ENCODE measurements at regions not wholly inside any gene's neighbourhood (a gene's known extent, or its start where the extent isn't known, plus 50 kb on each side); places are given as distances from the start of the nearest gene placed in this dataset.

DNA sequence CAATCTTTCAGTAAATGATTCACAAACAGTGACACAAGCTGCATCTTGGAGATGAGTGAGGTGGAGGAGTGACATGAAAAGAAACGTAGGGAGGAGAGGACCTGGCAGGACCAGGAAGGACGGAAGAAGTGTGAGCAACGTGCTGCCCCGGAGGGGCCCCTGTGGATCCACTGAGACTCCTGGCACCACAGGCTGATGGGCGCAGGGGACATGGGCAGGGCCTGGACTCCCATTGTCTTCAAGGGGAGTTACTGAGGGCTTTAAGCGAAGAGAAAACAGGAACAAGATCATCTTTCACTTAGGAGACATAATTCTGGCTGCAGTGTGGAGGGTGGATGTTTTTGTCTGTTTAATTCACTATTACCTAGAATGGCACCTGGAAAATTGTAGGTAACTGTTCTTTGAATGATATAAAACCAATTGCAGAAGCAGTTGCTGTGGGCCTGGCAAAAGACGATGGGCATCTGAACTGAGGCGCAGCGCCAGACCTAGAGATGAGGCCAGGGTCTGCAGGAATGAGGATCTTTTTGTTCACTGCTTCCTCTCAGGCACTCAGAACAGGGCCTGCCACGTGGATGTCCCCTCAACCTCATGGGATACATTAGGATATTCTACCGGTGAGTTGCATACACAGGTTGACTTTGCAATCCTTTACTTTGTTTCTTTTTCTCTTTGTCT, 156.4 kb downstream of the TMEM18 start:
- DNase-seq (ENCODE audit: low spot score), result no peak

GRCh38 chr2:516944-517343, 160.3 kb downstream of the TMEM18 start:
- TF ChIP-seq CTCF (conservative IDR thresholded peaks at IDR 0.05; ENCODE audit: low read depth), result no peak
- POLR2A ChIA-PET (ENCODE audit: low non-redundant PET), result no interaction called here
- CTCF ChIA-PET, result no interaction called here
- DNase-seq (ENCODE audit: low spot score), result no peak
- H3K27ac ChIP-seq, result no peak overlapping the region

More for the DNA sequence above, 156.4 kb downstream of the TMEM18 start:
- ChIA-PET CTCF (no interaction called here), POLR2A (ENCODE audit: low non-redundant PET) (no interaction called here)
- H3K27ac ChIP-seq, result no peak overlapping the region
- TF ChIP-seq CTCF (conservative IDR thresholded peaks at IDR 0.05; ENCODE audit: low read depth), result no peak

DNA sequence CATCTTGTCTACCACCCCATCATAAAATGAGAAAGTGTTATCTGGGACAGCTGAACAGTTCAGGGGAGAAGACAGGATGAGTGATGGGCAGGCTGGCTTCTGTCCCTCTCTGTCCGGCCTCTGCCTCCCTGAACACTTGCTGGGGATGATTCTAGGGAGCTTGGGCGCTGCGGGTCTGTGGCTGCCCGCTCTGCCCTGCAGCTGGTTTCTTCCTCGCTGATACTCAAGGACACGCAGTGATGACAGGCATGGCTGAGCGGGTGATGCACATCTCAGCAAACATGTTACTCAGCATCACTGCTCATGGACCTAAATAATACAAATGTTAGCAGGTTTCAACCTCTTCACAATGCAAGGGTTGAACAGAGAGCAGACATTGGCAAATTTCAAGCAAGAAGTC, 161.1 kb downstream of the TMEM18 start:
- ChIA-PET POLR2A (ENCODE audit: low non-redundant PET) (no interaction called here), CTCF (no interaction called here)
- H3K27ac ChIP-seq, result no peak overlapping the region
- no peak for TF ChIP-seq CTCF (conservative IDR thresholded peaks at IDR 0.05; ENCODE audit: low read depth)
- no peak for DNase-seq (ENCODE audit: low spot score)

GRCh38 chr2:515441-516127, 161.6 kb downstream of the TMEM18 start:
- CTCF ChIA-PET, result no interaction called here
- POLR2A ChIA-PET (ENCODE audit: low non-redundant PET), result no interaction called here
- DNase-seq (ENCODE audit: low spot score), result no peak
- H3K27ac ChIP-seq, result no peak overlapping the region
- no peak for TF ChIP-seq CTCF (conservative IDR thresholded peaks at IDR 0.05; ENCODE audit: low read depth)

GRCh38 chr2:513981-514706, 163.1 kb downstream of the TMEM18 start:
- ChIA-PET CTCF (no interaction called here), POLR2A (ENCODE audit: low non-redundant PET) (interaction anchor here (0.7 kb wide), 1 partner anchor 11 kb away, joined by 3 read pairs; no protein-coding TSS in a partner anchor)
- no peak for TF ChIP-seq CTCF (conservative IDR thresholded peaks at IDR 0.05; ENCODE audit: low read depth)
- no peak overlapping the region for H3K27ac ChIP-seq
- no peak for DNase-seq (ENCODE audit: low spot score)

DNA sequence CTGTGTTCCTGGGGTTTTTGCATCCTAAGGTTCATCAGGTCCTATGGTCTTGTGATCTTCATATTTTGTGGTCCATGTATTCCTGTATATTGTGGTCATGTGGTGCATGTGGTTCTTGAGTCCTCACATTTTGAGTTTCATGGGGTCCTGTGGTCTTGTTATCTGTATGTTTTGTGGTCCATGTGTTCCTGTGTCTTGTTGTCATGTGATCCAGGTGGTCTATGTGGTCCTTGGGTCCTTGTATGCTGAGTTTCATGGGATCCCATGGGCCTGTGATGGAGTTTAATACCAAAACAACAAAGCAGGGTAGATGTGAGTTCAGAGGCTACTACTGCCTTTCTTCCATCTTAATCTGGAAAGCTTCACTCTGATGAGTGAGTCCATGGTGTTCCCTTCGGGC, 166.4 kb downstream of the TMEM18 start:
- DNase-seq (ENCODE audit: low spot score), result no peak
- POLR2A ChIA-PET (ENCODE audit: low non-redundant PET), result no interaction called here
- no peak overlapping the region for H3K27ac ChIP-seq
- CTCF ChIA-PET, result no interaction called here
- TF ChIP-seq CTCF (conservative IDR thresholded peaks at IDR 0.05; ENCODE audit: low read depth), result no peak
